Vagina (tissue), 2 donors: ENCODE measurements at regions not wholly inside any gene's neighbourhood (a gene's known extent, or its start where the extent isn't known, plus 50 kb on each side); places are given as distances from the start of the nearest gene placed in this dataset.

Source experiments
- DNase-seq, 2 donors: peaks; one replicate each; pipeline ENCODE4 v3.0.0-alpha.2; 2017; ENCODE audit errors: extremely low spot score in 2 of 2
- H3K27ac ChIP-seq: fragments of 200-600 bp; sonication (generic); one replicate; pipeline ENCODE4 v1.5.1; 2019
- H3K27me3 ChIP-seq: fragments of 200-600 bp; sonication (generic); one replicate; pipeline ENCODE4 v1.5.1; 2019
- H3K36me3 ChIP-seq, 2 donors: fragments of 200-600 bp; sonication (generic); one replicate each; pipeline ENCODE4 v1.5.1; 2017 to 2019
- H3K4me1 ChIP-seq: fragments of 200-600 bp; sonication (generic); one replicate; pipeline ENCODE4 v1.5.1; 2019
- H3K4me3 ChIP-seq, 2 donors: fragments of 200-600 bp; sonication (generic); 1 replicate in 1 of 2; 2 replicates in 1 of 2; pipeline ENCODE4 v1.5.1; 2016 to 2019
- H3K9me3 ChIP-seq: fragments of 200-600 bp; sonication (generic); one replicate; pipeline ENCODE4 v1.5.1; 2019
- POLR2A ChIP-seq, 2 donors: fragments of 450-650 bp; IDR thresholded peaks; one replicate each; pipeline ENCODE4 v1.6.1; 2017; ENCODE audit warnings: antibody characterized with exemption in 2 of 2, mild to moderate bottlenecking in 2 of 2, moderate library complexity in 2 of 2
- POLR2AphosphoS5 ChIP-seq, 2 donors: sonication (generic); formaldehyde crosslinking; IDR thresholded peaks; one replicate each; pipeline ENCODE4 v1.9.0; 2017; ENCODE audit warnings: antibody characterized with exemption in 2 of 2, mild to moderate bottlenecking in 2 of 2, low read depth in 1 of 2; ENCODE audit not compliant: insufficient read depth in 1 of 2
- intact Hi-C: fragments of 100-400 bp; cut with DNase I; formaldehyde crosslinking; loops from one replicate; pipeline ENCODE4 v1.15.1; 2023
- TF ChIP-seq, protein P1 (sequence below), 3 experiments: fragments of 450-650 bp in 2 of 3; fragments of 200-600 bp in 1 of 3; sonication (generic) in 1 of 3; IDR thresholded peaks; one replicate each; pipeline ENCODE4 v1.5.1; 2017 to 2019; ENCODE audit warnings: antibody characterized with exemption in 3 of 3, mild to moderate bottlenecking in 2 of 3, moderate library complexity in 2 of 3

DNA sequence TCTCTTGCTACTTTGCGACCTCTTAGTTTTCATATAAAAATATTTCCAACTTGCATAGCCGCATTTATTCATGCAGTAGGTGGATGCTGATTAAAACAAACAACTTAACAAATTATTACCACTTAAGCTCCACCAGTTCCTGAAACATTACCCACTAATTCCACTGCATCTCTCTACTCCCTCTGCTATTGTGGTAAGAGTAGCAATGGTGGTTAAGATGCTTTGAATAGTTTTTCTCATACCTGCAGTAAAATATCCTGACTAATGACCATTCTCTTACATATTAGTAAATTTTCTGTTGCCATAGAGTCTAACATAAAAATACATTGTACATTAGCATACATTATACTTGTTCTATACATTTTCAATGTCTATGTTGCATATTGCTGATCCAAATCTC lies 397.6 kb upstream of the PLSCR5 start:
- no peaks in the 10 kb centered on the region for H3K9me3 ChIP-seq
- H3K27ac ChIP-seq, result no peak overlapping the region
- no peaks in the 10 kb centered on the region for H3K36me3 ChIP-seq
- TF ChIP-seq, protein P1, sequence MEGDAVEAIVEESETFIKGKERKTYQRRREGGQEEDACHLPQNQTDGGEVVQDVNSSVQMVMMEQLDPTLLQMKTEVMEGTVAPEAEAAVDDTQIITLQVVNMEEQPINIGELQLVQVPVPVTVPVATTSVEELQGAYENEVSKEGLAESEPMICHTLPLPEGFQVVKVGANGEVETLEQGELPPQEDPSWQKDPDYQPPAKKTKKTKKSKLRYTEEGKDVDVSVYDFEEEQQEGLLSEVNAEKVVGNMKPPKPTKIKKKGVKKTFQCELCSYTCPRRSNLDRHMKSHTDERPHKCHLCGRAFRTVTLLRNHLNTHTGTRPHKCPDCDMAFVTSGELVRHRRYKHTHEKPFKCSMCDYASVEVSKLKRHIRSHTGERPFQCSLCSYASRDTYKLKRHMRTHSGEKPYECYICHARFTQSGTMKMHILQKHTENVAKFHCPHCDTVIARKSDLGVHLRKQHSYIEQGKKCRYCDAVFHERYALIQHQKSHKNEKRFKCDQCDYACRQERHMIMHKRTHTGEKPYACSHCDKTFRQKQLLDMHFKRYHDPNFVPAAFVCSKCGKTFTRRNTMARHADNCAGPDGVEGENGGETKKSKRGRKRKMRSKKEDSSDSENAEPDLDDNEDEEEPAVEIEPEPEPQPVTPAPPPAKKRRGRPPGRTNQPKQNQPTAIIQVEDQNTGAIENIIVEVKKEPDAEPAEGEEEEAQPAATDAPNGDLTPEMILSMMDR (IDR thresholded peaks at IDR 0.05), result no peak
- TF ChIP-seq POLR2A (IDR thresholded peaks at IDR 0.05), result no peak
- no peak for TF ChIP-seq POLR2AphosphoS5 (IDR thresholded peaks at IDR 0.05; ENCODE audit: insufficient read depth in 1 of 2, low read depth in 1 of 2)
- DNase-seq, result no peak
- intact Hi-C loops, result no loop called here
- H3K27me3 ChIP-seq, result no peaks in the 10 kb centered on the region
- H3K4me3 ChIP-seq, result no peak overlapping the region
- H3K4me1 ChIP-seq, result no peaks in the 10 kb centered on the region

DNA sequence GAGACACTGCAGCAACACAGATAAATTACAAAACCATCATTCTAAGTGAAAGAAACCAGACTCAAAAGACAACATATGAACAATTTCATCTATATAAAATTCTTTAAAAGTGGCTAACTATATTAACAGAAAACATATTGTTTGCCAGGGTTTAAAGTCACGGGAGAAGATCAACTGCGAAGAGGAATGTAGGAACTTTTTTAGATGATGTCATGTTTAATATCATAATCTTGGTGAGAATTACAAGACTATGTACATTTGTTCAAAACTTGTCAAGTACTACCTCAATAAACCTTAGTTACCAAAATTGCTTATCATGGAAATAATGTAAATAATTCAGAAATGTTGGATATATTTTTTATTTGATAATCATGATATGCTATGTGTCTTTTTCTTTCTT lies 395.1 kb upstream of the PLSCR5 start:
- DNase-seq, result no peak
- no peaks in the 10 kb centered on the region for H3K36me3 ChIP-seq
- TF ChIP-seq POLR2A (IDR thresholded peaks at IDR 0.05) (no peak), POLR2AphosphoS5 (IDR thresholded peaks at IDR 0.05; ENCODE audit: insufficient read depth in 1 of 2, low read depth in 1 of 2) (no peak)
- TF ChIP-seq, protein P1 (IDR thresholded peaks at IDR 0.05), result no peak
- intact Hi-C loops, result no loop called here
- no peak overlapping the region for H3K27ac ChIP-seq
- no peak overlapping the region for H3K4me3 ChIP-seq
- H3K9me3 ChIP-seq, result no peaks in the 10 kb centered on the region
- no peaks in the 10 kb centered on the region for H3K27me3 ChIP-seq
- no peaks in the 10 kb centered on the region for H3K4me1 ChIP-seq

DNA sequence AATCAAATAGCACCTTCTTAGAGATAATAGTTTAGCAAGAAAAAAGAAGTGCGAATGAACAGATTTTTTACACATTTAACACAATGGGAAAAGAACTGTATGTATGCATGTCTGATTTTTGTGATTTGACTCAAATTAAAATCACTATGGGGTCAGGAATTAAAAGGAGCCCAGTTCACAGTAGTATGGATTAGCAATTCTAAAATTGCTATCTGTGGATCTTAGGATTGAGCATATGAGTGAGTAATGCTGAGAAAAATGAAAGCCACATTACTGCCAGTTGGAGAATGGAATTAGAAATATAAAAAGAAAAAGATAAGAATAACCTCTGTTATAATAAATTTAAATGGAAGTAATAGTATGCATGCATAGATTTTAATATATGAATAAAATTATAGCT lies 386.8 kb upstream of the PLSCR5 start:
- no peak overlapping the region for H3K27ac ChIP-seq
- DNase-seq, result no peak
- intact Hi-C loops, result no loop called here

DNA sequence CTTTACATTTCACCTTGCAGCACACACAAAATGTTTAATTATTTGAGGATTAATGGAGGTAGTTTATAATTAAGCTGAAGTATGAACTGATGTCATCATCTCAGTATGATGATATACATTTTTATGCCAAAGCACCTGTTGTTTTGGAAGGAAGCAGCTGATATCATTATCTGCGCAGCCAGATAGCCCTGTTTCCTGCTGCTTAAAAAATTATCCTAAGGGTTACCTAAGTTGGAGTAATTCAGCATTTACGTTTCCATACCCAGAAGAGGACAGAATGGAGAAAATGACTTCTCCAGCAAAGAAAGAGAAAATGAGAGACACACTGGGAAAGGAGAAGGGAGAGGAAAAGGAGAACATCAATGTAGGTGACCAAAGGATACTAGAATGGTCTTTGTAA lies 370.3 kb upstream of the PLSCR5 start:
- TF ChIP-seq, protein P1 (IDR thresholded peaks at IDR 0.05), result no peak
- no peak for TF ChIP-seq POLR2A (IDR thresholded peaks at IDR 0.05)
- no peak for TF ChIP-seq POLR2AphosphoS5 (IDR thresholded peaks at IDR 0.05; ENCODE audit: insufficient read depth in 1 of 2, low read depth in 1 of 2)
- no peak overlapping the region for H3K27ac ChIP-seq
- no peaks in the 10 kb centered on the region for H3K4me1 ChIP-seq
- no peaks in the 10 kb centered on the region for H3K27me3 ChIP-seq
- DNase-seq, result no peak
- no peaks in the 10 kb centered on the region for H3K9me3 ChIP-seq
- intact Hi-C loops, result no loop called here
- no peak overlapping the region for H3K4me3 ChIP-seq
- H3K36me3 ChIP-seq, result no peaks in the 10 kb centered on the region

More for the DNA sequence above, 386.8 kb upstream of the PLSCR5 start:
- Histone ChIP-seq H3K4me3 (no peak overlapping the region), H3K36me3 (no peaks in the 10 kb centered on the region), H3K27me3 (no peaks in the 10 kb centered on the region), H3K9me3 (no peaks in the 10 kb centered on the region), H3K4me1 (no peaks in the 10 kb centered on the region)
- no peak for TF ChIP-seq POLR2A (IDR thresholded peaks at IDR 0.05)
- TF ChIP-seq, protein P1 (IDR thresholded peaks at IDR 0.05), result no peak
- TF ChIP-seq POLR2AphosphoS5 (IDR thresholded peaks at IDR 0.05; ENCODE audit: insufficient read depth in 1 of 2, low read depth in 1 of 2), result no peak

DNA sequence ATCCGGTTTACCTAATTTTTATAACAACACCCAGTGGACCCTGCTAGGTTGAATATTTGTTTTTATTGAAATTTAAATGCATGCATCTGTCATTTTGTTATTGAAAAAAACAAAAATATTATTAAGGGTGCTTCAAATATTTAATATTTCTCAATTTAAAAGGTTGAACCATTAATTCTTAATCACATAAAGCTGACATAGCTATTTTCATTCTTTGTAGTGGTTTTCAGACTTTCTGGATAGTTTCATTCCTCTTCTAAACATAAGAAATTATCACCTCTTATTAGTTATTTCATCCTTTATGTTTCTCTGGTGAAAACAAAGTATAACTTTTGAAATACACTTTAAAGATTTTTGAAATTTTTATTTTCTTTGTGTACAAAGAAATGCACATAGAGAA lies 369.9 kb upstream of the PLSCR5 start:
- no peak overlapping the region for H3K4me3 ChIP-seq
- no peak overlapping the region for H3K27ac ChIP-seq
- TF ChIP-seq POLR2AphosphoS5 (IDR thresholded peaks at IDR 0.05; ENCODE audit: insufficient read depth in 1 of 2, low read depth in 1 of 2) (no peak), POLR2A (IDR thresholded peaks at IDR 0.05) (no peak)
- TF ChIP-seq, protein P1 (IDR thresholded peaks at IDR 0.05), result no peak
- H3K27me3 ChIP-seq, result no peaks in the 10 kb centered on the region
- intact Hi-C loops, result no loop called here
- no peaks in the 10 kb centered on the region for H3K9me3 ChIP-seq
- no peak for DNase-seq
- H3K4me1 ChIP-seq, result no peaks in the 10 kb centered on the region
- no peaks in the 10 kb centered on the region for H3K36me3 ChIP-seq
